ENCODE measurements at regions not wholly inside any gene's neighbourhood (a gene's known extent, or its start where the extent isn't known, plus 50 kb on each side); places are given as distances from the start of the nearest gene placed in this dataset.
A peak's percentile ranks its signal among the peaks of the same experiment; 100 is the strongest.

DNA sequence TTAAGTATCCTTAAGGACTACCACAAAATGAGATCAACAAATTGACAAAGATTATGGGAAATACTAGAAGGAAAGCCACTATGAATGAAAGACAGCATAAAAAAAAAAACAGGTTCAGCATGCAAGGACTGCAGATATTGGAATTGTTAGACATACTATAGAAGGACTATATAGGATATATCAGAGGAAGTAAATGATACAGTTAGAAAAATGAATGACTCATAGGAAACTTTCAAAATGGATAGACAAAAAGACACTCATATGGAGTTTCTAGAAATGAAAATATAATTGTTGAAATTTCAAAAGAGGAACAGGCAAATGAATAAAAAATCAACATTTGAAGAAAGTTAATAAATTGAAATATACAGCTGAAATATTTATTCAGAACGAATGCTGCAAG, 180.6 kb downstream of the PLK2 start:
- H3K9me3 ChIP-seq (replicated peaks in 1 of 2; ENCODE audit: control insufficient read depth in 2 of 2, insufficient read depth in 1 of 2, low read depth in 1 of 2, low read length in 2 of 2) = peaks cover 2 to 6% of the 10 kb centered on the region in 2 donors
- no peak overlapping the region for H2AK5ac ChIP-seq (ENCODE audit: low read depth, low read length)
- no peaks in the 10 kb centered on the region for H3K27me3 ChIP-seq (ENCODE audit: control insufficient read depth in 3 of 3, insufficient read depth in 3 of 3, low read depth in 1 of 3, low read length in 3 of 3)
- no peak overlapping the region for H3K14ac ChIP-seq (ENCODE audit: low read length)
- no peak overlapping the region for H3K23ac ChIP-seq (ENCODE audit: low read depth, low read length, poor library complexity)
- H3K9ac ChIP-seq (ENCODE audit: low read depth, low read length, poor library complexity) = no peak overlapping the region
- no peak overlapping the region for H2AFZ ChIP-seq (ENCODE audit: low read length)
- no peaks in the 10 kb centered on the region for H3K4me1 ChIP-seq (ENCODE audit: control insufficient read depth in 2 of 2, insufficient read depth in 1 of 2, low read depth in 1 of 2, low read length in 2 of 2)
- no CpG with 5 or more reads among the region's 1 CpG for WGBS, 2 donors (ENCODE audit: extremely low coverage in 2 of 2, insufficient read length in 2 of 2, insufficient replicate concordance in 1 of 2)
- H3K4ac ChIP-seq (ENCODE audit: low read length) = no peak overlapping the region
- H2BK12ac ChIP-seq (ENCODE audit: low read length) = no peak overlapping the region
- no peak overlapping the region for H4K91ac ChIP-seq (ENCODE audit: low read depth, low read length, poor library complexity)
- H2BK5ac ChIP-seq (ENCODE audit: low read length) = no peak overlapping the region
- DNase-seq (ENCODE audit: low spot score) = no peak
- no peak overlapping the region for H3K27ac ChIP-seq (replicated peaks; ENCODE audit: low read length)
- H3K36me3 ChIP-seq (replicated peaks in 1 of 2; ENCODE audit: control insufficient read depth in 2 of 2, insufficient read depth in 2 of 2, low read length in 2 of 2) = no peaks in the 10 kb centered on the region
- H2BK15ac ChIP-seq (ENCODE audit: low read length) = no peak overlapping the region
- no peak overlapping the region for H3K4me2 ChIP-seq (ENCODE audit: insufficient read depth, low read length, poor library complexity, severe bottlenecking)
- H2BK120ac ChIP-seq (ENCODE audit: low read depth, low read length) = no peak overlapping the region
- no peak overlapping the region for H4K8ac ChIP-seq (ENCODE audit: low read depth, low read length)
- no peak overlapping the region for H3K18ac ChIP-seq (ENCODE audit: low read length)
- H3K79me1 ChIP-seq (ENCODE audit: low read depth, low read length) = no peaks in the 10 kb centered on the region
- no peak overlapping the region for H3K4me3 ChIP-seq (ENCODE audit: low read length in 2 of 2)

DNA sequence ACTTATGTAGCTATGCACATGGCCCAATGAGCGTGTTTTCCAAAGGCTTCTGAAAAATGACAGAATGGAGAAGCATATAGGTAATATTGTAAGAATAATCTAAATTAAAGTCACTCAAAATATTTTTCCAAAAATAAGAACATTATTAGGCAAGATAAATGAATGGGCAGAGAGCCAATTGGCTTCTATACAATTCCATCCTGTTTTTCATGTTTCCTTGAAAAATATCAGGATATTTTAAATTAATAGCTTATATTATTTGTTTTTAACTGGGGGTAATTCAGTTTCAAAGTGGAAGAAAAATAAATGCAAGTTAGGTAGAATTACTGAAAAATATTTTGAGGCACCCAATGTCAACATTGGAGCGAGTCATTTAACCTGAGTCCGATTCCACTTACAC, 183.5 kb downstream of the PLK2 start:
- no peak overlapping the region for H3K18ac ChIP-seq (ENCODE audit: low read length)
- WGBS, 2 donors (ENCODE audit: extremely low coverage in 2 of 2, insufficient read length in 2 of 2, insufficient replicate concordance in 1 of 2) = no CpG with 5 or more reads among the region's 3 CpGs
- no peak overlapping the region for H4K8ac ChIP-seq (ENCODE audit: low read depth, low read length)

GRCh38 chr5:58275516-58275915, 184.4 kb downstream of the PLK2 start:
- Histone ChIP-seq H3K4me2 (ENCODE audit: insufficient read depth, low read length, poor library complexity, severe bottlenecking) (no peak overlapping the region), H3K14ac (ENCODE audit: low read length) (no peak overlapping the region), H4K8ac (ENCODE audit: low read depth, low read length) (no peak overlapping the region), H3K18ac (ENCODE audit: low read length) (no peak overlapping the region), H2BK5ac (ENCODE audit: low read length) (no peak overlapping the region), H3K9ac (ENCODE audit: low read depth, low read length, poor library complexity) (no peak overlapping the region), H3K23ac (ENCODE audit: low read depth, low read length, poor library complexity) (no peak overlapping the region), H3K4ac (ENCODE audit: low read length) (no peak overlapping the region), H3K36me3 (replicated peaks in 1 of 2; ENCODE audit: control insufficient read depth in 2 of 2, insufficient read depth in 2 of 2, low read length in 2 of 2) (no peaks in the 10 kb centered on the region), H3K4me1 (ENCODE audit: control insufficient read depth in 2 of 2, insufficient read depth in 1 of 2, low read depth in 1 of 2, low read length in 2 of 2) (no peaks in the 10 kb centered on the region), H3K27ac (replicated peaks; ENCODE audit: low read length) (no peak overlapping the region), H3K9me3 (replicated peaks in 1 of 2; ENCODE audit: control insufficient read depth in 2 of 2, insufficient read depth in 1 of 2, low read depth in 1 of 2, low read length in 2 of 2) (peaks cover 2 to 6% of the 10 kb centered on the region in 2 donors), H2AK5ac (ENCODE audit: low read depth, low read length) (no peak overlapping the region), H2BK12ac (ENCODE audit: low read length) (no peak overlapping the region), H2BK15ac (ENCODE audit: low read length) (no peak overlapping the region), H3K79me1 (ENCODE audit: low read depth, low read length) (no peaks in the 10 kb centered on the region), H3K27me3 (ENCODE audit: control insufficient read depth in 3 of 3, insufficient read depth in 3 of 3, low read depth in 1 of 3, low read length in 3 of 3) (peaks cover 0 to 2% (median 0%) of the 10 kb centered on the region in 3 experiments), H4K91ac (ENCODE audit: low read depth, low read length, poor library complexity) (no peak overlapping the region), H3K4me3 (ENCODE audit: low read length in 2 of 2) (no peak overlapping the region), H2BK120ac (ENCODE audit: low read depth, low read length) (no peak overlapping the region), H2AFZ (ENCODE audit: low read length) (peak overlapping the region; percentile 34)
- WGBS, 2 donors (ENCODE audit: extremely low coverage in 2 of 2, insufficient read length in 2 of 2, insufficient replicate concordance in 1 of 2) = no CpG with 5 or more reads among the region's 4 CpGs
- no peak for DNase-seq (ENCODE audit: low spot score)

More for the DNA sequence above, 183.5 kb downstream of the PLK2 start:
- H2BK12ac ChIP-seq (ENCODE audit: low read length) = no peak overlapping the region
- H3K4me1 ChIP-seq (ENCODE audit: control insufficient read depth in 2 of 2, insufficient read depth in 1 of 2, low read depth in 1 of 2, low read length in 2 of 2) = no peaks in the 10 kb centered on the region
- no peaks in the 10 kb centered on the region for H3K79me1 ChIP-seq (ENCODE audit: low read depth, low read length)
- no peak overlapping the region for H2AK5ac ChIP-seq (ENCODE audit: low read depth, low read length)
- H3K4me2 ChIP-seq (ENCODE audit: insufficient read depth, low read length, poor library complexity, severe bottlenecking) = no peak overlapping the region
- peaks cover 2 to 6% of the 10 kb centered on the region in 2 donors for H3K9me3 ChIP-seq (replicated peaks in 1 of 2; ENCODE audit: control insufficient read depth in 2 of 2, insufficient read depth in 1 of 2, low read depth in 1 of 2, low read length in 2 of 2)
- H2BK5ac ChIP-seq (ENCODE audit: low read length) = no peak overlapping the region
- H3K27ac ChIP-seq (replicated peaks; ENCODE audit: low read length) = no peak overlapping the region
- no peak overlapping the region for H3K14ac ChIP-seq (ENCODE audit: low read length)
- H2BK15ac ChIP-seq (ENCODE audit: low read length) = no peak overlapping the region
- peaks cover 0 to 2% (median 0%) of the 10 kb centered on the region in 3 experiments for H3K27me3 ChIP-seq (ENCODE audit: control insufficient read depth in 3 of 3, insufficient read depth in 3 of 3, low read depth in 1 of 3, low read length in 3 of 3)
- no peak overlapping the region for H4K91ac ChIP-seq (ENCODE audit: low read depth, low read length, poor library complexity)
- no peak overlapping the region for H2BK120ac ChIP-seq (ENCODE audit: low read depth, low read length)
- no peak overlapping the region for H3K9ac ChIP-seq (ENCODE audit: low read depth, low read length, poor library complexity)
- no peak for DNase-seq (ENCODE audit: low spot score)
- no peak overlapping the region for H2AFZ ChIP-seq (ENCODE audit: low read length)
- H3K4me3 ChIP-seq (ENCODE audit: low read length in 2 of 2) = no peak overlapping the region
- H3K36me3 ChIP-seq (replicated peaks in 1 of 2; ENCODE audit: control insufficient read depth in 2 of 2, insufficient read depth in 2 of 2, low read length in 2 of 2) = no peaks in the 10 kb centered on the region
- H3K23ac ChIP-seq (ENCODE audit: low read depth, low read length, poor library complexity) = no peak overlapping the region
- H3K4ac ChIP-seq (ENCODE audit: low read length) = no peak overlapping the region

- H3K14ac ChIP-seq (ENCODE audit: low read length) = no peak overlapping the region
- no peak overlapping the region for H3K23ac ChIP-seq (ENCODE audit: low read depth, low read length, poor library complexity)
- no peak overlapping the region for H2BK120ac ChIP-seq (ENCODE audit: low read depth, low read length)
- no peak overlapping the region for H2AK5ac ChIP-seq (ENCODE audit: low read depth, low read length)
- no peak overlapping the region for H3K4me2 ChIP-seq (ENCODE audit: insufficient read depth, low read length, poor library complexity, severe bottlenecking)
- H3K27ac ChIP-seq (replicated peaks; ENCODE audit: low read length) = no peak overlapping the region
- H2BK12ac ChIP-seq (ENCODE audit: low read length) = no peak overlapping the region
- DNase-seq (ENCODE audit: low spot score) = no peak
- H4K8ac ChIP-seq (ENCODE audit: low read depth, low read length) = no peak overlapping the region
- no peaks in the 10 kb centered on the region for H3K79me1 ChIP-seq (ENCODE audit: low read depth, low read length)
- H3K18ac ChIP-seq (ENCODE audit: low read length) = no peak overlapping the region
- H3K4me1 ChIP-seq (ENCODE audit: control insufficient read depth in 2 of 2, insufficient read depth in 1 of 2, low read depth in 1 of 2, low read length in 2 of 2) = no peaks in the 10 kb centered on the region
- H2BK15ac ChIP-seq (ENCODE audit: low read length) = no peak overlapping the region
- H3K4ac ChIP-seq (ENCODE audit: low read length) = no peak overlapping the region
- H3K27me3 ChIP-seq (ENCODE audit: control insufficient read depth in 3 of 3, insufficient read depth in 3 of 3, low read depth in 1 of 3, low read length in 3 of 3) = peaks cover 0 to 2% (median 0%) of the 10 kb centered on the region in 3 experiments
- H3K9me3 ChIP-seq (replicated peaks in 1 of 2; ENCODE audit: control insufficient read depth in 2 of 2, insufficient read depth in 1 of 2, low read depth in 1 of 2, low read length in 2 of 2) = peaks cover 2 to 6% of the 10 kb centered on the region in 2 donors
- no peaks in the 10 kb centered on the region for H3K36me3 ChIP-seq (replicated peaks in 1 of 2; ENCODE audit: control insufficient read depth in 2 of 2, insufficient read depth in 2 of 2, low read length in 2 of 2)
- no peak overlapping the region for H4K91ac ChIP-seq (ENCODE audit: low read depth, low read length, poor library complexity)
- no peak overlapping the region for H2BK5ac ChIP-seq (ENCODE audit: low read length)
- no peak overlapping the region for H2AFZ ChIP-seq (ENCODE audit: low read length)
- no peak overlapping the region for H3K4me3 ChIP-seq (ENCODE audit: low read length in 2 of 2)
- H3K9ac ChIP-seq (ENCODE audit: low read depth, low read length, poor library complexity) = no peak overlapping the region
These were observed 185.7 kb downstream of the PLK2 start for GRCh38 chr5:58274191-58274590.

Measured in neuronal stem cell (in vitro differentiated cells).